IPS-15b (cell line): ENCODE measurements at regions not wholly inside any gene's neighbourhood (a gene's known extent, or its start where the extent isn't known, plus 50 kb on each side); places are given as distances from the start of the nearest gene placed in this dataset.

Experiments used
- H3K27me3 ChIP-seq: one replicate; pipeline ENCODE4 v1.6.1; 2013; ENCODE audit warnings: low read length; ENCODE audit not compliant: control insufficient read depth, insufficient read depth
- H3K36me3 ChIP-seq: one replicate; pipeline ENCODE4 v1.6.1; 2013; ENCODE audit warnings: low read length; ENCODE audit not compliant: control insufficient read depth, insufficient read depth
- H3K4me1 ChIP-seq: one replicate; pipeline ENCODE4 v1.6.1; 2013; ENCODE audit warnings: mild to moderate bottlenecking, low read length; ENCODE audit not compliant: control insufficient read depth, insufficient read depth
- H3K4me3 ChIP-seq: one replicate; pipeline ENCODE4 v1.5.1; 2013; ENCODE audit warnings: low read depth, low read length
- H3K9ac ChIP-seq: one replicate; pipeline ENCODE4 v1.6.1; 2013; ENCODE audit warnings: low read depth, mild to moderate bottlenecking, low read length
- H3K9me3 ChIP-seq: one replicate; pipeline ENCODE4 v1.6.1; 2013; ENCODE audit warnings: mild to moderate bottlenecking, low read length; ENCODE audit not compliant: control insufficient read depth, insufficient read depth

DNA sequence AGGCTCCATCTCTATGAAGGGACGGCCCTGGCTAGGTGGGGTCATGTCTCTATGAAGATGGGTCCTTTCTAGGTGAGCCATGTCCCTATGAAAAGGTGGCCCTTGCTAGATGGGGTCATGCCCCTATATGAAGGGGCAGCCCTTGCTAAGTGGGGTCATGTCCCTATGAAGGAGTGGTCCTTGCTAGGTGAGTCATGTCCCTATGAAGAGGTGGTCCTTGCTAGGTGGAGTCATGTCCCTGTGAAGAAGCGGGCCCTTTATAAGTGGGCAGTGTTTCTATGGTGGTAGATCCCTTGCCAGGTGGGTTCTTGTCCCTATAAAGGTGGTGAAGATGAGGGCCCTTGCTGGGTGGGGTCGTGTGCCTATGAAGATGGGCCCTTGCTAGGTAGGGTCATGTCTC lies 283.0 kb upstream of the IRX2 start:
- no peaks in the 10 kb centered on the region for H3K9me3 ChIP-seq
- H3K36me3 ChIP-seq, result no peaks in the 10 kb centered on the region
- no peaks in the 10 kb centered on the region for H3K4me1 ChIP-seq
- H3K27me3 ChIP-seq, result no peaks in the 10 kb centered on the region
- H3K4me3 ChIP-seq, result no peak overlapping the region
- H3K9ac ChIP-seq, result no peak overlapping the region

DNA sequence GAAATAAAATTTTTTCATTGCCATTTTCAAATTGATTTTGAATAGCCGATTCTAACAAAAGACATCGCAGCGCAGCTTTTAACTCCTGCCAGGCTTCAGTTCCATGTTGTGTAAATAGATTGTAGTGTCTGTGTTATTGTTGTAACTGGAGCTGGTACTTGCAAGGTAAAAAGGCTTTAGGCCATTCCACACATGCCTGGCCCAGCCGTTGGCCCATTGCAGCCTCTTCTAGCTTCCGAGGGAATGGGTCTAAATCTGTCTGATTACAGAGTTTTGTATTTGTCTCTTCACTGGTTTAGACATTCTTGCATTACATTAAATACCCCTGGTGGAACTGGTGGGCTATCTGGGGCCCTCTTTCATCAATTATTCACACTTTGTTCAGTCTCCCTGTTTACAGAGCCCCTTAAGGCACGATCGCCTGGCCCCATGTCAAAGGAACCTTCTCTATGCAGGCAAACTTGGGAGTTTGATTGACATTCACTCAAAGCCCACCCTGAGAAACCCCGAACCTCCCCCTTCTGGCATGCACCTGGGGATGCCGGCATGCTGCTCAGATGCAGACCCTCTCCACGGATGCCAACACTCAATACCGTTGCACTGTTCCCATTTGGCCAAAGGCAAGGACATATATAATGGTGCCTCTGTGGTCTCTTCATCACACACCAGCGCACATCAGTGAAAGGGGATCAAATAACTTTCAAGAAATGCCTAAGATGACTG lies 281.7 kb upstream of the IRX2 start:
- no peak overlapping the region for H3K9ac ChIP-seq
- no peaks in the 10 kb centered on the region for H3K36me3 ChIP-seq
- no peak overlapping the region for H3K4me3 ChIP-seq
- no peaks in the 10 kb centered on the region for H3K27me3 ChIP-seq
- no peaks in the 10 kb centered on the region for H3K9me3 ChIP-seq
- H3K4me1 ChIP-seq, result no peaks in the 10 kb centered on the region

DNA sequence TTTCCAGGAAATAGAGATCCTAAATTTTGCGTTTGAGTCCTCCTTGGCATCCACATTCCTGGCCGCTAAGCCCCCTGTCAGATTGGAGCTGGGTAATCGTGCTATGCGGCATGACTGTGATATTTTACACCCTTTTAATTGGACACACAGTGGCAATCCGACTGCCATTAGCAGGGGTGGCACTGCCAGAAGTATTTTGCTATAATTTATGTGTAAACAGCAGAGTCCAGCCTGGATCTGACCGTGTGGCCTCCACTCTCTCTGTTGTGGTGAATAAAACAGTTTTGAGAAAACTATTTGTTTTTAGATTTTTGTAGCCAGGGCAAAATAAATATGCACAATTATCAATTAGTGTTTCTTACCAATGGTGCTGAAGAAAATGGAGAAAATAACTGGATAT lies 281.0 kb upstream of the IRX2 start:
- Histone ChIP-seq H3K36me3 (no peaks in the 10 kb centered on the region), H3K4me3 (no peak overlapping the region), H3K4me1 (no peaks in the 10 kb centered on the region), H3K27me3 (no peaks in the 10 kb centered on the region), H3K9me3 (no peaks in the 10 kb centered on the region), H3K9ac (no peak overlapping the region)

DNA sequence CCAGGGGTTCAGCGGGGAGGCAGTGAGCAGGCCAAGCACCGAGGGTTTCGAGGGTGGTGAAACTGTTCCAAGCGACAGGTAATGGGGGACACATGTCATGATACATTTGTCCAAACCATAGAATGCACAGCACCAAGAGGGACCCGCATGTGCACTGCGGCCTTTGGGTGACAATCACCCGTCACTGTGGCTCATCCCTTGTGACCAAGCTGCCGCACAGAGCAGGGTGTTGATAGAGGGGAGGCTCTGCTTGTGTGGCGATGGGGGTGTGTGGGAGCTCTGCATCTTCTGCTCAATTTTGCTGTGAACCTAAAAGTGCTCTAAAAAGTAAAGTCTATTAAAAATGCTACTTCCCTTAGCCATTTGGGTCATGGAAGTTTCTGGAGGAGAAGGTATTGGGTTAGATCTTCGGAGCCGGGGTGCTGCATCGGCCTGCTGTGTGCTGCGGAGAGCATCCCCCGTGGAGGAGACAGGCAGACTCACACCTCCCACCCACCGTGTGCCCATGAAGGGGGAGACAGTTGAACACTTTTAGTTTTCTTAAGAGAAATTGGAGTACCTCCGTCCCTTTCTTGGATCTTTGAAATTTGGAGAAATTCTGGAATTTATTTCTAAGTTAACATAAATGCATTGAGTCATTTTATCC lies 280.4 kb upstream of the IRX2 start:
- H3K27me3 ChIP-seq, result no peaks in the 10 kb centered on the region
- H3K9me3 ChIP-seq, result no peaks in the 10 kb centered on the region
- no peak overlapping the region for H3K4me3 ChIP-seq
- H3K9ac ChIP-seq, result no peak overlapping the region
- no peaks in the 10 kb centered on the region for H3K36me3 ChIP-seq
- no peaks in the 10 kb centered on the region for H3K4me1 ChIP-seq

DNA sequence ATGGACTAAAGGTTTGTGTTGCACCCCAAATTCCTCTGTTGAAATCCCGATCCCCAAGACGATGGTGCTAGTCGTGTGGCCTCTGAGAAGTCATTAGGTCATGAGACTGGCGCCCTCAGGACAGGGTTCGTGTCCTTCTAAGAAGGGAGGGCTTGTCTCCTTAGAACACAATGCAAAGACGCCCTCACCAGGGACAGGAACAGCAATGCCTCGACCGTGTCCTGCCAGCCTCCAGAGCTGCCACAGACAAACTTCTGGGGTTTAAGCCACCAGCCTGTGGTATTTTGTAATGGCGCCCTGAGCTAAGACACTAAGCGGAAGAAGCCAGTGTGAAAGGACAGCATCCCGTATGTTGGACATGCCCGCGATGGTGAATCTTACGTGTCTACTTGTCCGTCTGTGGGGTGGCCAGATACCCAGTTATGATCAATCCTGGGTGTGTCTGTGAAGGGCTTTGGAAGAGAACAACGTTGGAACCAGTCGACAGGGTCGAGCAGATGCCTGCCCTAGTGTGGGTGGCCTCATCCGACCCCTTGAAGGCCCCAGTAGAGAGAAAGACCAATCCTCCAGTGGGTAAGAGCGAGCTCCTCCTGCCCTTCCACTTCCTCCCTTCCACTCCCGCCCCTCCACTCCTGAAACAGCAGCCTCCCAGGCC lies 279.2 kb upstream of the IRX2 start:
- no peaks in the 10 kb centered on the region for H3K9me3 ChIP-seq
- H3K27me3 ChIP-seq, result no peaks in the 10 kb centered on the region

DNA sequence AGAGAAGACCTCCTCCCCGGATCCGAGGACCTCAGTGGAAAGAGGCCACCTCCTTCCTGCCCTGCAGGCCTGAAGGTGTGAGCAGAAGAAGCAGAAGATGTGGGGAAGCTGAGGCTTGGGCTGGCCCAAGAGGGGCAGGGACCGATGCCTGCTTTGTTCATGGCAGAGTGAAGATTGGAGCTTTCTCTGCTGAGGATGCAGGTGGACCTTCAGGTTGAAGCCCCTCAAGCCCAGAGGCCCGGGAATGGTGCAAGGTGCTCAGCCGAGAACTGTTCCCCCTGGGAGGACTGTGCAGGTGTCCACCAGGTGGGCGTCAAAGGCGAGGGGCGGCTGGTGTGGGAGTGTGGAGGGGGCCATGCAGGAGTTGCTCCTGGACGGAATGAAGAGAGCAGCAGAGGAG lies 277.9 kb upstream of the IRX2 start:
- no peaks in the 10 kb centered on the region for H3K9me3 ChIP-seq
- no peak overlapping the region for H3K9ac ChIP-seq
- H3K27me3 ChIP-seq, result no peaks in the 10 kb centered on the region
- no peaks in the 10 kb centered on the region for H3K4me1 ChIP-seq
- no peaks in the 10 kb centered on the region for H3K36me3 ChIP-seq
- H3K4me3 ChIP-seq, result no peak overlapping the region

More for the DNA sequence above, 279.2 kb upstream of the IRX2 start:
- Histone ChIP-seq H3K9ac (no peak overlapping the region), H3K4me1 (no peaks in the 10 kb centered on the region), H3K36me3 (no peaks in the 10 kb centered on the region), H3K4me3 (no peak overlapping the region)

DNA sequence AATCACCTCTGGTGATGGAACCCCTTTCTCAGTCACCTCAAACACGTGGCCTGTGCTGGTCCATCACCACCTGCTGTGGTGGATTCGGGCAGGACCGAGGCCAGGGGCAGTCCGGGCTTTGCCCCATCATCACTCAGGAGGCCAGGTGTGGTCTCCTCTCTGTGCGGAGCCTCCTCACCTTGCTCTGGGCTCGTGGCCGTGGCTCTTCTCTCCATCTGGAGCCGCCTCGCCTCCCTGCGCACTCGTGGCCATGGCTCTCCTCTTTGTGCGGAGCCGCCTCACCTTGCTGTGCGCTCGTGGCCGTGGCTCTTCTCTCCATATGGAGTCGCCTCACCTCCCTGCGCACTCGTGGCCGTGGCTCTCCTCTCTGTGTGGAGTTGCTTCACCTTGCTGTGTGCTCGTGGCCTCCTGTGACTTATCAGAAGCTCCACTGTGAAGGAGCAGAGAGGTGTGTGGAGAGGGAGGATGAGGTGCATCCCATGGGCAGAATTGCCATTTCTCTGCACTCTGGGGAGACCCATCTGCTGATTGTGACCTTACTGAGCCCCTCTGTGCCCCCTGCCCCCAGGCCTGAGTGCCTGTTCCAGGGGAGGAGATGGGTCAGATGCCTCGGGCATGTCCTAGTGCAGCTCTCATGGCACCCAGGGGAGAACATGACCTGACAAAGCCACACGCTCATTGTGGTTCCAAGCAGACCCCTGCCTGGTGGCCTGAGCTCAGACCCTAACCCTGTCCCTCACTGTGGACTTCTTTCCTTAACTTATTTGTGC lies 276.6 kb upstream of the IRX2 start:
- H3K4me3 ChIP-seq, result no peak overlapping the region
- no peaks in the 10 kb centered on the region for H3K4me1 ChIP-seq
- H3K27me3 ChIP-seq, result no peaks in the 10 kb centered on the region
- no peaks in the 10 kb centered on the region for H3K36me3 ChIP-seq
- no peaks in the 10 kb centered on the region for H3K9me3 ChIP-seq
- no peak overlapping the region for H3K9ac ChIP-seq

DNA sequence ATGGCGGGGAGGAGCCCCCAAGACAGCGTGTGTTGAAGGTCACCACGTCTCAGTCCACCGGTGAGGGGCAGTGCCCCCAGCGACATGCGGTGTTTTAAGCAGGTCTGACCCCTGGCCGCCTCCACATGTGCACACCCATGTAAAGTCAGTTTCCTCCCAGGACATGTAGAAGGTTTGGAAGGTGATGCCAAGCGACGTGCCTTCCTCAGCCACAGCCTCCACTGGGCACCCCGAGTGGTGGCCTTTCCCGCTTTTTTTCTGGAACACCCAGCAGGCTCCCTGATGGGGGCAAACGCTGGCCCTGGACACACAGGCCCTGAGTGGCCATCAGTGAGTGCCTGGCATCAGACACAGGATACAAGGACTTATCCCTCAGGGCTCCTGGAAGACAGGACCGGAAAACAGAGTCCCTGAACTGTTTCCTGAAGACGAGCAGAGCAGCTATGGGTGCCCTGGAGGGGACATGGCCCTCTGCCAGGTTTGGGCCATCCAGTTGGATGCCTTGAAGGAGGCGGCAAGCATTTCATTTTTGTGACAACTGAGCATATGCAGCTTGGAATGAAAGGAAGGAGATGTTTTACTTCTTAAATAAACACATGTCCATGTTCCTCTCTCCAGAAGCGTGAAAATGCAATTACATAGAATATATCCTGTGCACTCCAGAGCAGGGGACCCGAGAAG lies 275.8 kb upstream of the IRX2 start:
- Histone ChIP-seq H3K27me3 (no peaks in the 10 kb centered on the region), H3K9ac (no peak overlapping the region), H3K4me3 (no peak overlapping the region), H3K36me3 (no peaks in the 10 kb centered on the region), H3K9me3 (no peaks in the 10 kb centered on the region), H3K4me1 (no peaks in the 10 kb centered on the region)

DNA sequence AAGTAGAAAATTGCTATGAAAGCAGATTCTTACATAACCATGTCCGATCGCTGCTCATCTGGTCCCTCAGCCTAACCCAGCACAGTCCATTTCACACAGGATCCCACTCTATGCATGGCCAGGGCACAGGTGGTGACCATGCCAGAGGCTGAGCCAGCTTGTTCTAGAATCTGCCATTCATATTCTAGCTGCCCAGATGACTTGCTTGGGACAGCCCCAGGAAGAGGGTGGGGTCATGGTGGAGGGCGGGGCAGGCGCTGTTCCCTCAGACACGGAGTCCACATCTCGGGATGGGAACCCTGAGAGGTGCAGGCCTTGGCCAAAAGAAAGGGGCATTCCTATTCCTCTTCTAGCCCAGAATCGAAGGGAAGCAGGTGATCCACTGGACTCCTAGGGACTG lies 275.2 kb upstream of the IRX2 start:
- no peak overlapping the region for H3K9ac ChIP-seq
- no peaks in the 10 kb centered on the region for H3K9me3 ChIP-seq
- H3K4me3 ChIP-seq, result no peak overlapping the region
- H3K36me3 ChIP-seq, result no peaks in the 10 kb centered on the region
- no peaks in the 10 kb centered on the region for H3K4me1 ChIP-seq
- H3K27me3 ChIP-seq, result no peaks in the 10 kb centered on the region

DNA sequence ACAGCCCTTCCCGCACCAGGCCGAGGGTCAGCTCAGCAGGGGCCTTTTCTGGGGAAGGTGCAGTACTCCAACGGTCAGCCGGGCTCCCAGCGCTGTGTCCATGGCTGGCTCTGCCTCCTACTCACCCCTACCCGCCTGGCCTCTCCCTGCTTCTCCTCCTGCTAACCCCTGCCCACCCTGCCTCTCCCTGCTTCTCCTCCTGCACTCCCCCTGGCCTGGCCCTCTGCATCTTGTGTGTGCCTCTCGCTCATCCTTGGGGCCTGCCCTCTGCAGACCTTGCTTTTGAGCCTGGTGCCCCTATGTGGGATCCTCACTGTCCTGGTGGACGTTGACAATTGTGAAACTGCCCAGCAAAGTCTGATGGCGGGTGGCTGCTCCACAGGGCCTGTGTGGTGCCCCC lies 274.6 kb upstream of the IRX2 start:
- no peak overlapping the region for H3K4me3 ChIP-seq
- H3K36me3 ChIP-seq, result no peaks in the 10 kb centered on the region
- H3K27me3 ChIP-seq, result no peaks in the 10 kb centered on the region
- H3K9me3 ChIP-seq, result no peaks in the 10 kb centered on the region
- no peaks in the 10 kb centered on the region for H3K4me1 ChIP-seq
- H3K9ac ChIP-seq, result no peak overlapping the region

DNA sequence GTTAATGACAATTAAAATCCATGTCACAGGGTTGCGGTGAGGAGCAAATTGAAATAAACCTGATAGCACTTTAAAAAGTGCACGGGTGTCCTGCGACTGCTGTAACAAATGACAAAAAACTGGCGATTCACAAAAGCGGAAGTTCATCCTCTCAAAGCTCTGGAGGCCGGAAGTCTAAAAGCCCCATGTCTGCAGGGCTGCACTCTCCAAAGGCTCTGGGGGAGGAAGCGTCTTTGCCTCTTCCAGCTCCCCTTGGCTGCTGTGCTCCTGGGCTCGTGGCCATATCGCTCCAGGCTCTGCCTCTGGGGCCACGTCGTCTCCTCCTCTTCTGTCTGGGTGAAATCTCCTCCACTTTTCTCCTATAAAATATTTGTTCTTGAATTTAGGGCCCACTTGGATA lies 273.9 kb upstream of the IRX2 start:
- Histone ChIP-seq H3K27me3 (no peaks in the 10 kb centered on the region), H3K9ac (no peak overlapping the region), H3K4me1 (no peaks in the 10 kb centered on the region), H3K9me3 (no peaks in the 10 kb centered on the region), H3K4me3 (no peak overlapping the region), H3K36me3 (no peaks in the 10 kb centered on the region)
